Peyer's patch (tissue), 4 donors: ENCODE measurements at regions not wholly inside any gene's neighbourhood (a gene's known extent, or its start where the extent isn't known, plus 50 kb on each side); places are given as distances from the start of the nearest gene placed in this dataset.

Source experiments
- DNase-seq, 3 donors: peaks; one replicate each; pipeline ENCODE4 v3.0.0-alpha.2; 2017 to 2019
- H3K27ac ChIP-seq, 4 donors: fragments of 200-600 bp; sonication (generic); one replicate each; pipeline ENCODE4 v1.5.1; 2016 to 2019
- H3K27me3 ChIP-seq, 2 donors: fragments of 200-600 bp; sonication (generic); one replicate each; pipeline ENCODE4 v1.5.1; 2019
- H3K36me3 ChIP-seq, 3 donors: fragments of 200-600 bp; sonication (generic); one replicate each; pipeline ENCODE4 v1.5.1; 2016 to 2019
- H3K4me1 ChIP-seq, 4 donors: fragments of 200-600 bp; sonication (generic); one replicate each; pipeline ENCODE4 v1.5.1; 2016 to 2019
- H3K4me3 ChIP-seq, 4 donors: fragments of 200-600 bp; sonication (generic); 1 replicate in 3 of 4; 2 replicates in 1 of 4; pipeline ENCODE4 v1.5.1; 2016 to 2019; ENCODE audit warnings: mild to moderate bottlenecking in 1 of 4
- H3K9me3 ChIP-seq, 4 donors: fragments of 200-600 bp; sonication (generic); one replicate each; pipeline ENCODE4 v1.5.1; 2016 to 2019; ENCODE audit warnings: mild to moderate bottlenecking in 1 of 4
- CTCF ChIP-seq, 6 experiments: fragments of 450-650 bp in 4 of 6; fragments of 200-600 bp in 2 of 6; sonication (generic) in 1 of 6; IDR thresholded peaks; one replicate each; pipeline ENCODE4 v1.5.1; 2017 to 2019; ENCODE audit warnings: antibody characterized with exemption in 6 of 6, mild to moderate bottlenecking in 3 of 6, moderate library complexity in 1 of 6
- POLR2A ChIP-seq, 2 donors: fragments of 450-650 bp; IDR thresholded peaks; one replicate each; pipeline ENCODE4 v1.5.1; 2017; ENCODE audit warnings: antibody characterized with exemption in 2 of 2, mild to moderate bottlenecking in 2 of 2, moderate library complexity in 2 of 2

DNA sequence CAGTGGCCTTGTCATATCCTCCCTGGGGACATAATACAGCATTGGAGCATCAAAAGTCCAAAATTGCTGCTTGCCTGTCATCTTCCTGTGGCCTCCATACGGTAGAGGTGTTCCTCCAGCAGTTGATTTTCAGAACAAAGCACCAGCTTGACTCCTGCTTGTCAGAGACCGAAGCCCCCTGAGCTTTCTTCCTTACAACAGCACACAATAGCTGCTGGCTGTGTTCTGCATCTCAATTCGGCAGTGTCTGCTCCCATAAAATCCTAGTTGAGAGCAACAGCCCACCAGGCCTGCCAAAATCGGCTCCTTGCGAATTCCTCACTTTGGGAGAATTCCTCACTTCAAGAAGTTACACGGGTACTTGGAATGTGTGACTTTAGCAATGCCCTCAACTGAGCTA lies 372.9 kb downstream of the SAMD5 start:
- no peak for DNase-seq
- no peak for TF ChIP-seq CTCF (IDR thresholded peaks at IDR 0.05)
- no peak for TF ChIP-seq POLR2A (IDR thresholded peaks at IDR 0.05)
- H3K36me3 ChIP-seq = no peaks in the 10 kb centered on the region

DNA sequence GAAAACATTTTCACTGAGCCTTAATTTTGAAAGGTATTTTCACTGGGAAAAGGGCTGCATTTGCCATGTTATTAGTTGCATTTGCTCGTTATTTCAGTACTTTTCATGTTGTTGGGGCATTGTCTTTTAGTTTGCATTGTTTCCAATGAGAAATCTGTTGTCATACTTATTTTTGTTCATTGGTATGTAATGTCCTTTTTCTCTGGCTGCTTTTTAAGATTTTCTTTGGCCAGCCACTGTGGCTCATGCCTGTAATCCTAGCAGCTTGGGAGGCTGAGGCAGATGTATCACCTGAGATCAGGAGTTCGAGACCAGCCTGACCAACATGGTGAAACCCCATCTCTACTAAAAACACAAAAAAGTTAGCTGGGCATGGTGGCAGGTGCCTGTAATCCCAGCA lies 379.9 kb downstream of the SAMD5 start:
- Histone ChIP-seq H3K9me3 (no peaks in the 10 kb centered on the region), H3K4me1 (no peaks in the 10 kb centered on the region), H3K4me3 (no peak overlapping the region), H3K27me3 (no peaks in the 10 kb centered on the region), H3K27ac (no peak overlapping the region), H3K36me3 (no peaks in the 10 kb centered on the region)
- DNase-seq = no peak
- TF ChIP-seq CTCF (IDR thresholded peaks at IDR 0.05) = no peak
- no peak for TF ChIP-seq POLR2A (IDR thresholded peaks at IDR 0.05)

More for the DNA sequence above, 372.9 kb downstream of the SAMD5 start:
- Histone ChIP-seq H3K27me3 (no peaks in the 10 kb centered on the region), H3K4me1 (no peaks in the 10 kb centered on the region), H3K27ac (no peak overlapping the region), H3K4me3 (no peak overlapping the region), H3K9me3 (no peaks in the 10 kb centered on the region)

DNA sequence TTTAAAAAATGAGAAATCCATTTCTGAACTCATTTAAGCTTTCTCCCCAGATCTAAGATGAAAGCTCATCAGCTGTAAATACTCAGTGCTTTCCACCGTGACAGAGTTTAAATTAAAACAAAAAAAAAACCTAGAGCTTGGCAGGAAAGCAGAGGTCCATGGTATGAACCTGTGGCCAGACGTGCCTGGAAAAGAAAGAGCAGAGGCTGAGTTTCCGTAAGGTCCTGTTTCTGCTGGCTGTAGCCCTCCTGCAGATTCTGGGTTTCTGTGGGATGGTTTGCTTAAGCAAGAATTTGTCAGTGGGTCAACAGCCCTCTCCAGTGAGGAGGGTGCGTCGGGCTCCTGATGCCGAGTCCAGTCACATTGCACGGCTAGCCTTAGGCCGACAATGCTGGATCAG lies 383.2 kb downstream of the SAMD5 start:
- Histone ChIP-seq H3K4me1 (no peaks in the 10 kb centered on the region), H3K4me3 (no peak overlapping the region), H3K27ac (no peak overlapping the region), H3K9me3 (no peaks in the 10 kb centered on the region), H3K36me3 (no peaks in the 10 kb centered on the region), H3K27me3 (no peaks in the 10 kb centered on the region)
- DNase-seq = no peak
- no peak for TF ChIP-seq POLR2A (IDR thresholded peaks at IDR 0.05)
- TF ChIP-seq CTCF (IDR thresholded peaks at IDR 0.05) = no peak

- Histone ChIP-seq H3K4me1 (no peaks in the 10 kb centered on the region), H3K27me3 (no peaks in the 10 kb centered on the region), H3K36me3 (no peaks in the 10 kb centered on the region), H3K4me3 (no peak overlapping the region), H3K27ac (no peak overlapping the region), H3K9me3 (no peaks in the 10 kb centered on the region)
- DNase-seq = no peak
- TF ChIP-seq POLR2A (IDR thresholded peaks at IDR 0.05) = no peak
- no peak for TF ChIP-seq CTCF (IDR thresholded peaks at IDR 0.05)
These were observed 384.0 kb downstream of the SAMD5 start for GRCh38 chr6:147892476-147892875.

DNA sequence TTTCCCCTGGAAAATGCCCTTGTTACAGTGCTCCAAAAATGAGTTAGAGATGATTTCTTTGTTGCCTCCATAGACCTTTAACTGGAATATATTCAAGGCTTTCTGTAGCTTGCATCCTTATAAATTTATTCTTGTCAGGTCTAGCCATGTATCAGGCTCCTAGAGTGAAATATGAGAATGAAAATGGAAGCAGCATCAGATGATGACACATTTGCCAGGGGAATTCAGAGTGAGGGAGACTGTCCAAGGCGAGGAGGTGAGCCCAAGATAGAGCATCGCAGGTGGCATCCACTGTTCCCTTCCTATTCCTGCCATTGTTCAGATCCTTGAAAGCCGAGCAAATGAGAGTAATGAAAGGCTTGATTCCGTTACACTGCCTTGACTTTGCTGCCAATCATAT lies 386.8 kb downstream of the SAMD5 start:
- no peak overlapping the region for H3K27ac ChIP-seq
- no peak for TF ChIP-seq POLR2A (IDR thresholded peaks at IDR 0.05)
- no peak for TF ChIP-seq CTCF (IDR thresholded peaks at IDR 0.05)
- H3K27me3 ChIP-seq = no peaks in the 10 kb centered on the region
- no peak for DNase-seq
- no peak overlapping the region for H3K4me3 ChIP-seq
- no peaks in the 10 kb centered on the region for H3K36me3 ChIP-seq
- H3K4me1 ChIP-seq = no peaks in the 10 kb centered on the region
- H3K9me3 ChIP-seq = no peaks in the 10 kb centered on the region

- Histone ChIP-seq H3K9me3 (no peaks in the 10 kb centered on the region), H3K27me3 (no peaks in the 10 kb centered on the region), H3K4me3 (no peak overlapping the region), H3K27ac (no peak overlapping the region), H3K36me3 (no peaks in the 10 kb centered on the region), H3K4me1 (no peaks in the 10 kb centered on the region)
- TF ChIP-seq CTCF (IDR thresholded peaks at IDR 0.05) (no peak), POLR2A (IDR thresholded peaks at IDR 0.05) (no peak)
- DNase-seq = no peak
These were observed 391.8 kb downstream of the SAMD5 start for GRCh38 chr6:147900247-147900830.
